GM12872 (cell line): ENCODE measurements at regions not wholly inside any gene's neighbourhood (a gene's known extent, or its start where the extent isn't known, plus 50 kb on each side); places are given as distances from the start of the nearest gene placed in this dataset.

Experiments
- CTCF ChIP-seq: IDR thresholded peaks from 3 replicates; pipeline ENCODE4 v1.5.1; 2011; ENCODE audit warnings: low read depth, mild to moderate bottlenecking, low read length, moderate library complexity; ENCODE audit not compliant: insufficient read depth

- TF ChIP-seq CTCF = no peak
Observed at GRCh38 chr3:147122350-147122749, 284.0 kb downstream of the ZIC4 start.

GRCh38 chr3:147119989-147120388 is 286.4 kb downstream of the ZIC4 start:
- no peak for TF ChIP-seq CTCF

- no peak for TF ChIP-seq CTCF
Observed at GRCh38 chr3:147119346-147119745, 287.0 kb downstream of the ZIC4 start.

GRCh38 chr3:147118611-147119010 is 287.7 kb downstream of the ZIC4 start:
- no peak for TF ChIP-seq CTCF

- TF ChIP-seq CTCF = no peak
Observed at GRCh38 chr3:147117631-147118030, 288.7 kb downstream of the ZIC4 start.

- no peak for TF ChIP-seq CTCF
Observed at GRCh38 chr3:147113293-147114044, 292.9 kb downstream of the ZIC4 start.

- TF ChIP-seq CTCF = no peak
Observed at GRCh38 chr3:147099076-147099475, 307.3 kb downstream of the ZIC4 start.
